ENCODE measurements at regions not wholly inside any gene's neighbourhood (a gene's known extent, or its start where the extent isn't known, plus 50 kb on each side); places are given as distances from the start of the nearest gene placed in this dataset.

- no peak for DNase-seq
These were observed 241.2 kb upstream of the HS6ST1 start for GRCh38 chr2:128559533-128560515.

GRCh38 chr2:128560718-128561117 lies 242.1 kb upstream of the HS6ST1 start:
- no peak for DNase-seq

GRCh38 chr2:128562471-128563347 lies 244.0 kb upstream of the HS6ST1 start:
- DNase-seq: no peak

- DNase-seq: no peak
These were observed 244.7 kb upstream of the HS6ST1 start for GRCh38 chr2:128563348-128563687.

- no peak for DNase-seq
These were observed 245.5 kb upstream of the HS6ST1 start for GRCh38 chr2:128564131-128564530.

GRCh38 chr2:128564551-128564950 lies 245.9 kb upstream of the HS6ST1 start:
- no peak for DNase-seq

GRCh38 chr2:128565441-128565840 lies 246.8 kb upstream of the HS6ST1 start:
- DNase-seq: no peak

GRCh38 chr2:128566671-128567070 lies 248.0 kb upstream of the HS6ST1 start:
- no peak for DNase-seq

- no peak for DNase-seq
These were observed 249.4 kb upstream of the HS6ST1 start for GRCh38 chr2:128568106-128568505.

- DNase-seq: no peak
These were observed 254.4 kb upstream of the HS6ST1 start for GRCh38 chr2:128573116-128573515.

GRCh38 chr2:128573531-128573930 lies 254.9 kb upstream of the HS6ST1 start:
- no peak for DNase-seq

GRCh38 chr2:128577141-128577930 lies 258.7 kb upstream of the HS6ST1 start:
- no peak for DNase-seq

- no peak for DNase-seq
These were observed 260.0 kb upstream of the HS6ST1 start for GRCh38 chr2:128578406-128579390.

- DNase-seq: no peak
These were observed 261.2 kb upstream of the HS6ST1 start for GRCh38 chr2:128579825-128580224.

GRCh38 chr2:128580988-128581848 lies 262.6 kb upstream of the HS6ST1 start:
- DNase-seq: no peak

- no peak for DNase-seq
These were observed 263.2 kb upstream of the HS6ST1 start for GRCh38 chr2:128581849-128582244.

- DNase-seq: no peak
These were observed 265.7 kb upstream of the HS6ST1 start for GRCh38 chr2:128584296-128584890.

- DNase-seq: no peak
These were observed 267.0 kb upstream of the HS6ST1 start for GRCh38 chr2:128585706-128586105.

- no peak for DNase-seq
These were observed 271.0 kb upstream of the HS6ST1 start for GRCh38 chr2:128589681-128590080.

GRCh38 chr2:128590309-128591021 lies 271.8 kb upstream of the HS6ST1 start:
- no peak for DNase-seq

All from NCI-H1417 treated with DMSO at 0.1 percent for 48 hours (cell line).